ENCODE measurements at regions not wholly inside any gene's neighbourhood (a gene's known extent, or its start where the extent isn't known, plus 50 kb on each side); places are given as distances from the start of the nearest gene placed in this dataset.
"Not testable (repeated sequence)": the region's sequence is repeated elsewhere in the genome, so short reads cannot be mapped to it uniquely, and the experiment has no call there.

DNA sequence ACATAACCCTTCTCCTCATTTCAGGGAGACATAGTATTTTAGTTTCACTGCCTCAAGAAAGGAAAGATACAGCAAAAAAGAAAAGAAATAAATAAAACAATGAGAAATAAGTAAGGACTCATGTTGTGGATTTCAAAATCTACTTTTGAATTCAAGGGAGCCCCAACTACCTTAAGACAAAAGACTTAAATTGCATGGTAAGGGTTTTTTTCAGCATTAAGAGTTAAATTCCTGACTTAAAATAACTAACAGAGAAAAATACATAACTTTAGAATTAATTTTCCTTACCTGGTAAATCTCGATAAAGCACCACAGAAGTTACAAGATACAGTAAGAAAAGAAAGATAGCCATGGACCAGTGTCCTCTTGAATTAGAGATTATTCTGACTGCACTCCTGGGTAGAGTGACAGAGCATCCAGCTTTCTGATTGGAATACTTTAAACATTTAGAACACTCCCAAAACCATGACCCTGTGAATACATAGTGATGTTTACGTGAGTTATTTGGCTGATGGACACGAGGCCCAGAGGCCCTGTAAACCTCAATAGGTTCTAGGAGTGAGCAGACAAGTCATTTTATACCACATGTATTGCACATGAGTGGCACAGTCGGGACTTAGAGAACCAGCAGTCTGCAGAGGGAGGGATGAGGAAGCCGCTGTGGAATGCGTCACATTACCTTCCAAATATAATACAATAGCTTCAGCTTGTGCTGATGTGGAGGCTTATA, 292.5 kb upstream of the SEMA3C start:
- peak; percentile 79 for DNase-seq

- DNase-seq: peak; percentile 71
These were observed 291.6 kb upstream of the SEMA3C start for GRCh38 chr7:81210137-81211064.

DNA sequence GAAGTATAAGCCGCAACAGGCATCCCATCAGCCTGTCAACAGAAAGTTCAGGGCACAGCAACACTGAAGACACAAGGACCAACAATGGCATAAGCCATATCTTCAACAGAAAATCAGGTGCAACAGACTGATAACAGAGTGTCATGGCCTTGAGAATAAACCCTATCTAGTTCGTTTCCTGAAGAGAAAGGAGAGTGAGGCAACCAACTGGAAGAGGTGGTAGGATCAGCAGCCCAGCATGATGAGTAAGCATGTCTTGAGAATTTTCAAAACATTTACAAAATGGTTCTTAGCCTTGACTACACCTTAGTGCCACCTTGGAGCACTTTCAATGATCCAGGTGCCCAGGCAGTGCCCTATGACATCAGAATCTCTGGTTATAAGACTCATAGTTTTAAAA, 290.2 kb upstream of the SEMA3C start:
- DNase-seq: no peak

- DNase-seq: peak; percentile 10
These were observed 288.9 kb upstream of the SEMA3C start for GRCh38 chr7:81207801-81208200.

- DNase-seq: no peak
These were observed 288.0 kb upstream of the SEMA3C start for GRCh38 chr7:81206667-81207360.

DNA sequence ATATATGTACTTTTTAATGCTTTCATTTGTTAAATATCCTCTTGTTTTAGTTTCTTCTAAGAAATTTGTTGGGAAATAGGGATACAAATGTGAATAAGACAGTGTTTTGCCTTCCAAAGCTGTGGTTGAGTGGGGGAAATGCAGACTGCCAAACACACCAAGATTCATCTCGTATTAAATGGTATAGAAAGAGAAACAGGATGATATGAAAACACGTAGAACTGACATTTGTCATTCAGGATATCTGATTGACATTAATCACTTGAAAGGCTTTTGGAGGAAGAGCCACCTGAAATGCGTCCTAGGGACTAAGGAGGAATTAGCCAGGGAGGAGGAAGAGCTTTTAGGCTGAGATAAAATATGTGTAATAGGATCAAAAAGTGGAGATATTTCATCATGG, 287.4 kb upstream of the SEMA3C start:
- DNase-seq: no peak

DNA sequence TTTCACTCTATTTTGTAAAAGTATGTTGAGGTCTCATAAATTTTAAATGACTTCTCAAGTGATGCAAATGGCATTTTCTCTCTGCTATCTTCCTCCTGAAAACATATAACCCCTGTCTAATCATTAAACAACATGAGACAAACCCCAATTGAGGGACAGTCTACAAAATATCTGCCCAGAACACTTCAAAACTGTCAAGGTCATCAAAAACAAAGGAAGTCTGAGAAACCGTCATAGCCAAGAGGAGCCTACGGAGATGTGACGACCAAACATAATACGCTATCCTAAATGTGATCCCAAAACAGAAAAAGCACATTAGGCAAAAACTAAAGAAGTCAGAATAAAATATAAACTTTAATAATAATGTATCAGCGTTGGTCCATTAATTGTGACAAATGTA, 282.3 kb upstream of the SEMA3C start:
- DNase-seq: no peak

DNA sequence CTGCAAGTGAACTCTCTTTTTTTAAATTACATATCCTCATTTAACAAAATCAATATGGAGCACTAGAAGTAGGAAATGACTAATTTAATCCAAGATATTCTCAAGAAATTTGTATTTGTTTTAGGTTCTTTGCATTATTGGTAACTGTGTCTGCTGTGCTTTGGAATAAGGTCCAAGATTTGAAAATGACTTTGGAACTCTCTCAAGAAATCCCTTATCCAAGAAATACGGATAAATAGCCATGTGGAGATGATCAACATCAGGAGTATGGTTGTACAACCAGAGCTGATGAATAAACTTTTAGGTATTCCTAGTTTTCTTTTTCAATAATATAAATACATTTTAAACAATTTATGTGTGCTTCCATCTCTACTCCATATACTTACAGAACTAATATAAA, 279.9 kb upstream of the SEMA3C start:
- DNase-seq: no peak

GRCh38 chr7:81197266-81197665, 278.4 kb upstream of the SEMA3C start:
- no peak for DNase-seq

DNA sequence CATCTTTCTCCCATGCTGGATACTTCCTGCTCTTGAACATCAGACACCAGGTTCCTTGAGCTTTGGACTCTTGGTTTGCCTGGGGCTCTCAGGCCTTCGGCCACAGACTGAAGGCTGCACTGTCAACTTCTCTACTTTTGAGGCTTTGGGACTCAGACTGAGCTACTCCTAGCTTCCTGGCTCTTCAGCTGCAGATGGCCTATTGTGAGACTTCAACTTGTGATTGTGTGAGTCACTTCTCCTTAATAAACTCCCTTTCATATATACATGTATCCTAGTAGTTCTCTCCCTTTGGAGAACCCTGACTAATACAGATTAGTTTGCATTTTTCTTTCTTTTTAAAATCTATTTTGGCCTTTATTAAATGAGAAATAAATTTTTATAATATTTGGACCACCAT, 276.2 kb upstream of the SEMA3C start:
- DNase-seq: no peak

- peak; percentile 35 for DNase-seq
These were observed 272.3 kb upstream of the SEMA3C start for GRCh38 chr7:81190997-81191768.

DNA sequence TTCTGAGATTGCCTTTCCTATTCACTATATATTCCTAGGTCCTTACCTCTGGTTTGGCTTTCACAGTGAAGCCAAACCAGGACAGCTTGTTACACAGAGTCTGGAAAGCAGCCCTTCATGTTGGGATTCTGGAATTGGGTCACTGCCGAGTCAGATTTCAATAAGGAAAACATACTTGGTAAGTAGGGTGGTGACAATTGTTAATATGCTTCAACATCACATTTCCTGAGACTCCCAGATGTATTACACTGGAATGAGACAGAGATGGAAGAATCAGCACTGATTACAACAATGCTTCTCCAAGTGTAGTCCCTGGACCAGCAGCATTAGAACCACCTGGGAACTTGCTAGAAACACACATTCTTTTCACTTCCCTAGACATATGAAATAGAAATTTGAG, 268.9 kb upstream of the SEMA3C start:
- no peak for DNase-seq

DNA sequence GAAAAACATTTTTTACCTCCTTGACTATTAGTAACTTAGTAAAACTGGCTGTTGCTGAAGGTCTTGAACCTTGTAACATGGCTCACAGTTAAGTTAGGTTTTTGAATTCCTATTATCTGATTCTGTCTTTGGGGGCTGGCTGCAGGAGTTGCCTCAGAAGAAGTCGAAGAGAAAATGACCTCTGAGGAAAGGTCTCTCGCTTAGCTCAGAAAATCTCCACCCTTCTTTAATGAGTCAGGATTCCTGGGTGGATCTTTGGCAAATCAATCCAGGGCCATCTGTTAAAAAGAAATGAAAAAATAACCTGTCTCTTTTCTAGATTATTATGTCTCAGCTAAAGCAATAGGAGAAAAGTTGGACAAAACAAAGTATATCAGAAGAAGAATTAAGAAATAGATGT, 267.8 kb upstream of the SEMA3C start:
- peak; percentile 26 for DNase-seq

DNA sequence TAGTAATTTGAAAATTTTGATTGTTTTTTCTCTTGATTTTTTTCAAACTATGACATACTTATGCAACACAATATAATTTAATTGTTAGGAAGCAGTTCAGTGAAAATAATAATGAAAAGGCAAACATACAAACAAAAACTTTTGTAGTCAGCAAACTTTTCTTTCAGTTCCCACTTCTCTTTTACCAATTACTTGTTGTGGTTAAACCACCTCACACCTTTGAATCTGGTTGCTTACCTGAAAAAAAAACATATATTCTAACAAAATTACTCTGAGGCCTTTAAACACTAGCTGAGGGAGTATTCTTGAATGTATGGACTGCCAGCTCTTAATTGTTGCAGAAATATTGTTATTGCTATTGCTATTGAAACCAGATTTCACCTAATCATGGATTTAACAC, 266.2 kb upstream of the SEMA3C start:
- no peak for DNase-seq

DNA sequence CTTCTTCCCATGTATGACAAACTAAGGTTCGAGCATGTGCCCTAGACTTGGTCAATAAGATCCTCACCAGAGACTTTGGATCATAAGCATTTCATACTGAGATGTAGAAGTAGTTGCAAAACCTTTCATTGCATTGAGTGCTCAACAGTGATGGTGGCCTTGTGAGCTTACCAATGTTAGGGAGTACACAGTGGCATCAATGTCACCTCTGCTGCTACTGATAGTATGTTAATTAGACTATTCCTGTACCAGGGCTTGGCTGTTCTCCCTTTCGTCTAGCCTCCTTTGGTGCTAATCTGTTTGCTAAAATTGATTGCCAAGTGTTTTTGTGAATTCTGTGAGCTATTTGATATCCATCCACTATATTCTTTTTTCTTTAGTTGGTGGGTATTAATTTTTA, 264.5 kb upstream of the SEMA3C start:
- no peak for DNase-seq

GRCh38 chr7:81182056-81182455, 263.2 kb upstream of the SEMA3C start:
- not testable (repeated sequence) for DNase-seq

GRCh38 chr7:81181066-81181465, 262.2 kb upstream of the SEMA3C start:
- DNase-seq: no peak

- no peak for DNase-seq
These were observed 261.7 kb upstream of the SEMA3C start for GRCh38 chr7:81180573-81180972.

GRCh38 chr7:81175275-81175940, 256.6 kb upstream of the SEMA3C start:
- peak; percentile 20 for DNase-seq

DNA sequence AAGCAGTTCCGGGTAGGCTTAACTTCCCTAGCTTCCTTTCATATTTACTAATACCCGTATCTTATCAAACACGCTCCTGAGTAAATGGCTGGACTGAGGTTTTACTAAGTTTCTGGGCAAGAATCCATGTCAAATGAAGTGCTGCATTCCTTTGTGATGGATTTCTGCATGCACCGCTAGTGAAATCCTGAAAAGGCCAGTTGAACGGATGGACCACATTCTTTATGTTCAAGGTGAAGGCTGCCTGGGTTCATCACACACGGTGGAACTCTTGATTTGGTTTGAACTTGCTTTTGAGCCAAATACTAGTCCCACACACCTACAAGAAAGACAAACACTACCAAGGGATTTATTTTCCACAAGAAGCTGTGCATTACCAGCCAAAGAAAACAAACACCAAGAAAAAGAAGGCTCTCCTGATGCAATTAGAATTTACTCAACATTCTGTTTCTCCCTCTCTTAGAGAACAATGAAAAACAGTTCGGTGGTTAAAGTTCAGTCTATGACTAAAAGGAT, 255.0 kb upstream of the SEMA3C start:
- DNase-seq: peak; percentile 68

GRCh38 chr7:81170291-81170690, 251.4 kb upstream of the SEMA3C start:
- no peak for DNase-seq

DNA sequence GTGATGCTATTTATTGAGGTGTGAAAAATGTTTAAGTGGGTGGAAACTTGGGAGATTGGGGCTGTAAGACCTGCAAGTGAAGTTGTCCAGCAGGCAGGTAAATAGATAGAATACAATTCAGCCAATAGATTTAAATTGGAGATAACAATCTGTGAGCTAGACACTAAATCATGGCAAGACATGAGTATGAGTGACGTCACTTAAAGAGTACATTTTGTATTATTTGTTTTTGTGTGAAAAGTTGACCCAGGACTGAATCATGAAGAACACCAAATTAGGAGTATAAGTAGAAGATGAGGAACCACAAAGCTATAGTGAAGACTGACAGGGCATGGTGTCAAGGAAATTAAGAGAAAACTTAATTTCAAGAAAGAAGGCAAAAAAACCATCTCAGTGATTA, 249.1 kb upstream of the SEMA3C start:
- no peak for DNase-seq
